CD4-positive, alpha-beta memory T cell (primary cell): ENCODE measurements at regions not wholly inside any gene's neighbourhood (a gene's known extent, or its start where the extent isn't known, plus 50 kb on each side); places are given as distances from the start of the nearest gene placed in this dataset.

Experiments used
- CTCF ChIA-PET: fragments of 350-600 bp; sonication (Branson Sonifier 250); formaldehyde crosslinking; loops from one replicate; lab custom pipeline; 2021; ENCODE audit warnings: inconsistent platforms; ENCODE audit not compliant: partially characterized antibody; lab: Charles Lee
- POLR2A ChIA-PET: fragments of 350-600 bp; sonication (Branson Sonifier 250); formaldehyde crosslinking; loops from one replicate; lab custom pipeline; 2021; ENCODE audit not compliant: partially characterized antibody; lab: Charles Lee
- DNase-seq, 5 donors: peaks; one replicate each; pipeline versions ENCODE4 v3.0.0 to v3.0.0-alpha.2; 2020 to 2022; ENCODE audit warnings: mixed read lengths in 1 of 5
- H3K27ac ChIP-seq: one replicate; pipeline ENCODE4 v1.7.0; 2013; ENCODE audit warnings: low read depth, low read length
- H3K27me3 ChIP-seq: 2 replicates; pipeline ENCODE4 v1.7.0; 2013; ENCODE audit warnings: mild to moderate bottlenecking, low read length, moderate library complexity; ENCODE audit not compliant: insufficient read depth
- H3K36me3 ChIP-seq: 2 replicates; pipeline ENCODE4 v1.7.0; 2013; ENCODE audit warnings: mild to moderate bottlenecking, low read length, moderate library complexity; ENCODE audit not compliant: insufficient read depth
- H3K4me1 ChIP-seq: 2 replicates; pipeline ENCODE4 v1.7.0; 2013; ENCODE audit warnings: mild to moderate bottlenecking, low read length, moderate library complexity; ENCODE audit not compliant: insufficient read depth
- H3K4me3 ChIP-seq, 2 donors: one replicate each; pipeline ENCODE4 v1.7.0; 2013; ENCODE audit warnings: low read length in 2 of 2, mild to moderate bottlenecking in 1 of 2
- H3K9me3 ChIP-seq, 2 donors: one replicate each; pipeline ENCODE4 v1.7.0; 2013; ENCODE audit warnings: low read length in 2 of 2, control low read depth in 1 of 2; ENCODE audit not compliant: control insufficient read depth in 1 of 2
- H3K27ac Mint-ChIP-seq, 7 donors: one replicate each; pipeline ENCODE4 v1.8.0; 2020 to 2021; ENCODE audit warnings: mixed read lengths in 7 of 7, mild to moderate bottlenecking in 6 of 7, inconsistent platforms in 3 of 7, moderate library complexity in 3 of 7
- H3K27me3 Mint-ChIP-seq, 2 donors: one replicate each; pipeline ENCODE4 v1.8.0; 2020 to 2021; ENCODE audit warnings: mixed read lengths in 2 of 2
- H3K36me3 Mint-ChIP-seq, 2 donors: one replicate each; pipeline ENCODE4 v1.8.0; 2020 to 2021; ENCODE audit warnings: mixed read lengths in 2 of 2, inconsistent platforms in 1 of 2, mild to moderate bottlenecking in 1 of 2
- H3K4me1 Mint-ChIP-seq, 4 donors: one replicate each; pipeline ENCODE4 v1.8.0; 2020 to 2021; ENCODE audit warnings: mixed read lengths in 4 of 4, mild to moderate bottlenecking in 1 of 4
- H3K4me3 Mint-ChIP-seq, 8 donors: one replicate each; pipeline ENCODE4 v1.8.0; 2020 to 2021; ENCODE audit warnings: mixed read lengths in 8 of 8, mild to moderate bottlenecking in 7 of 8, moderate library complexity in 6 of 8, inconsistent platforms in 3 of 8
- H3K9me3 Mint-ChIP-seq, 8 donors: one replicate each; pipeline ENCODE4 v1.8.0; 2020 to 2021; ENCODE audit warnings: mixed read lengths in 8 of 8, mild to moderate bottlenecking in 5 of 8, inconsistent platforms in 3 of 8, moderate library complexity in 1 of 8
- intact Hi-C: fragments of 100-400 bp; cut with micrococcal nuclease; formaldehyde crosslinking; loops from one replicate; pipeline ENCODE4 v1.15.1; 2023

GRCh38 chr16:85350146-85350728 lies 238.0 kb upstream of the CIBAR2 start:
- ChIA-PET CTCF (interaction anchor here (0.6 kb wide), 1 partner anchor 1313 kb away, joined by 4 read pairs; no protein-coding TSS in a partner anchor), POLR2A (no interaction called here)
- H3K4me1 ChIP-seq = no peaks in the 10 kb centered on the region
- Mint-ChIP-seq H3K36me3 (no peaks in the 10 kb centered on the region), H3K4me1 (no peaks in the 10 kb centered on the region), H3K4me3 (no peak overlapping the region), H3K27me3 (peaks cover 2 to 6% of the 10 kb centered on the region in 2 donors), H3K27ac (no peak overlapping the region), H3K9me3 (peaks cover 0 to 5% (median 1%) of the 10 kb centered on the region in 8 donors)
- intact Hi-C loops = no loop called here
- no peak for DNase-seq
- H3K9me3 ChIP-seq = no peaks in the 10 kb centered on the region
- H3K36me3 ChIP-seq = no peaks in the 10 kb centered on the region
- H3K27ac ChIP-seq = no peak overlapping the region
- no peak overlapping the region for H3K4me3 ChIP-seq
- H3K27me3 ChIP-seq = no peaks in the 10 kb centered on the region

GRCh38 chr16:85350973-85351372 lies 238.7 kb upstream of the CIBAR2 start:
- CTCF ChIA-PET = no interaction called here
- intact Hi-C loops = no loop called here
- Histone ChIP-seq H3K4me1 (no peaks in the 10 kb centered on the region), H3K27me3 (no peaks in the 10 kb centered on the region), H3K36me3 (no peaks in the 10 kb centered on the region), H3K4me3 (no peak overlapping the region), H3K9me3 (no peaks in the 10 kb centered on the region), H3K27ac (no peak overlapping the region)
- POLR2A ChIA-PET = no interaction called here
- H3K27ac Mint-ChIP-seq = no peak overlapping the region
- no peaks in the 10 kb centered on the region for H3K36me3 Mint-ChIP-seq
- peaks cover 0 to 5% (median 1%) of the 10 kb centered on the region in 8 donors for H3K9me3 Mint-ChIP-seq
- H3K27me3 Mint-ChIP-seq = peaks cover 0 to 4% of the 10 kb centered on the region in 2 donors
- no peak overlapping the region for H3K4me3 Mint-ChIP-seq
- no peaks in the 10 kb centered on the region for H3K4me1 Mint-ChIP-seq
- no peak for DNase-seq

GRCh38 chr16:85353013-85353412 lies 240.7 kb upstream of the CIBAR2 start:
- Mint-ChIP-seq H3K4me3 (no peak overlapping the region), H3K27me3 (peaks cover 0 to 3% of the 10 kb centered on the region in 2 donors)

GRCh38 chr16:85353839-85354685 lies 241.8 kb upstream of the CIBAR2 start:
- intact Hi-C loops = no loop called here
- no peak for DNase-seq
- Mint-ChIP-seq H3K4me1 (no peaks in the 10 kb centered on the region), H3K36me3 (no peaks in the 10 kb centered on the region), H3K27ac (no peak overlapping the region), H3K4me3 (no peak overlapping the region), H3K27me3 (peaks cover 2 to 5% of the 10 kb centered on the region in 2 donors), H3K9me3 (peaks cover 0 to 5% (median 0%) of the 10 kb centered on the region in 8 donors)
- no peak overlapping the region for H3K27ac ChIP-seq
- H3K4me3 ChIP-seq = no peak overlapping the region
- H3K4me1 ChIP-seq = no peaks in the 10 kb centered on the region
- no peaks in the 10 kb centered on the region for H3K27me3 ChIP-seq
- H3K9me3 ChIP-seq = no peaks in the 10 kb centered on the region
- CTCF ChIA-PET = no interaction called here
- POLR2A ChIA-PET = no interaction called here
- H3K36me3 ChIP-seq = no peaks in the 10 kb centered on the region

More at GRCh38 chr16:85353013-85353412, 240.7 kb upstream of the CIBAR2 start:
- no peak for DNase-seq
- H3K36me3 ChIP-seq = no peaks in the 10 kb centered on the region
- H3K27me3 ChIP-seq = no peaks in the 10 kb centered on the region
- H3K4me3 ChIP-seq = no peak overlapping the region
- Mint-ChIP-seq H3K27ac (no peak overlapping the region), H3K9me3 (peaks cover 0 to 5% (median 0%) of the 10 kb centered on the region in 8 donors), H3K36me3 (no peaks in the 10 kb centered on the region), H3K4me1 (no peaks in the 10 kb centered on the region)
- no peaks in the 10 kb centered on the region for H3K9me3 ChIP-seq
- intact Hi-C loops = no loop called here
- no peaks in the 10 kb centered on the region for H3K4me1 ChIP-seq
- POLR2A ChIA-PET = no interaction called here
- H3K27ac ChIP-seq = no peak overlapping the region
- CTCF ChIA-PET = no interaction called here

- Histone ChIP-seq H3K9me3 (no peaks in the 10 kb centered on the region), H3K4me1 (no peaks in the 10 kb centered on the region), H3K4me3 (no peak overlapping the region), H3K36me3 (no peaks in the 10 kb centered on the region), H3K27me3 (no peaks in the 10 kb centered on the region), H3K27ac (no peak overlapping the region)
- intact Hi-C loops = no loop called here
- H3K4me3 Mint-ChIP-seq = no peak overlapping the region
- H3K27me3 Mint-ChIP-seq = peaks cover 2 to 5% of the 10 kb centered on the region in 2 donors
- peaks cover 0 to 5% (median 0%) of the 10 kb centered on the region in 8 donors for H3K9me3 Mint-ChIP-seq
- ChIA-PET POLR2A (no interaction called here), CTCF (no interaction called here)
- no peak for DNase-seq
- no peaks in the 10 kb centered on the region for H3K4me1 Mint-ChIP-seq
- no peaks in the 10 kb centered on the region for H3K36me3 Mint-ChIP-seq
- H3K27ac Mint-ChIP-seq = no peak overlapping the region
These were observed 242.6 kb upstream of the CIBAR2 start for GRCh38 chr16:85354686-85355514.

GRCh38 chr16:85355515-85355837 lies 243.2 kb upstream of the CIBAR2 start:
- no peaks in the 10 kb centered on the region for H3K9me3 ChIP-seq
- H3K4me1 ChIP-seq = no peaks in the 10 kb centered on the region
- ChIA-PET CTCF (no interaction called here), POLR2A (no interaction called here)
- H3K36me3 ChIP-seq = no peaks in the 10 kb centered on the region
- DNase-seq = no peak
- no peaks in the 10 kb centered on the region for H3K4me1 Mint-ChIP-seq
- H3K27ac Mint-ChIP-seq = no peak overlapping the region
- no peak overlapping the region for H3K4me3 ChIP-seq
- no peaks in the 10 kb centered on the region for H3K36me3 Mint-ChIP-seq
- H3K9me3 Mint-ChIP-seq = peaks cover 0 to 5% (median 0%) of the 10 kb centered on the region in 8 donors
- H3K27me3 Mint-ChIP-seq = peaks cover 2 to 5% of the 10 kb centered on the region in 2 donors
- intact Hi-C loops = no loop called here
- no peaks in the 10 kb centered on the region for H3K27me3 ChIP-seq
- no peak overlapping the region for H3K4me3 Mint-ChIP-seq
- H3K27ac ChIP-seq = no peak overlapping the region

- no peaks in the 10 kb centered on the region for H3K9me3 ChIP-seq
- Mint-ChIP-seq H3K36me3 (no peaks in the 10 kb centered on the region), H3K4me3 (no peak overlapping the region), H3K27me3 (peaks cover 8 to 9% of the 10 kb centered on the region in 2 donors), H3K4me1 (peaks cover 0 to 2% (median 0%) of the 10 kb centered on the region in 4 donors), H3K27ac (no peak overlapping the region), H3K9me3 (peaks cover 0 to 5% (median 0%) of the 10 kb centered on the region in 8 donors)
- POLR2A ChIA-PET = no interaction called here
- CTCF ChIA-PET = no interaction called here
- DNase-seq = no peak
- no peaks in the 10 kb centered on the region for H3K27me3 ChIP-seq
- no peak overlapping the region for H3K27ac ChIP-seq
- H3K4me3 ChIP-seq = no peak overlapping the region
- intact Hi-C loops = no loop called here
- no peaks in the 10 kb centered on the region for H3K4me1 ChIP-seq
- no peaks in the 10 kb centered on the region for H3K36me3 ChIP-seq
These were observed 243.9 kb upstream of the CIBAR2 start for GRCh38 chr16:85356157-85356556.
